Osteocyte (in vitro differentiated cells): ENCODE measurements at regions not wholly inside any gene's neighbourhood (a gene's known extent, or its start where the extent isn't known, plus 50 kb on each side); places are given as distances from the start of the nearest gene placed in this dataset.

ENCODE experiments used
- DNase-seq: peaks from one replicate; pipeline ENCODE4 v3.0.0; 2021; ENCODE audit warnings: mixed read lengths; ENCODE audit not compliant: unreplicated experiment; ENCODE audit errors: extremely low spot score
- H3K27ac Mint-ChIP-seq: one replicate; pipeline ENCODE4 v1.8.0; 2021; ENCODE audit warnings: mild to moderate bottlenecking, mixed read lengths; ENCODE audit not compliant: unreplicated experiment
- H3K27me3 Mint-ChIP-seq: one replicate; pipeline ENCODE4 v1.8.0; 2021; ENCODE audit warnings: mixed read lengths; ENCODE audit not compliant: unreplicated experiment
- H3K36me3 Mint-ChIP-seq: one replicate; pipeline ENCODE4 v1.8.0; 2021; ENCODE audit warnings: mixed read lengths; ENCODE audit not compliant: unreplicated experiment
- H3K4me1 Mint-ChIP-seq: one replicate; pipeline ENCODE4 v1.8.0; 2021; ENCODE audit warnings: mixed read lengths; ENCODE audit not compliant: unreplicated experiment
- H3K4me3 Mint-ChIP-seq: one replicate; pipeline ENCODE4 v1.8.0; 2021; ENCODE audit warnings: mild to moderate bottlenecking, moderate library complexity, mixed read lengths; ENCODE audit not compliant: unreplicated experiment
- H3K9me3 Mint-ChIP-seq: one replicate; pipeline ENCODE4 v1.8.0; 2021; ENCODE audit warnings: mixed read lengths; ENCODE audit not compliant: unreplicated experiment
- CTCF ChIP-seq: fragments of 200-600 bp; sonication (generic); IDR thresholded peaks from 2 replicates; pipeline ENCODE4 v1.5.0; 2021; ENCODE audit warnings: antibody characterized with exemption, mild to moderate bottlenecking, moderate library complexity

GRCh38 chr5:107146901-107147300, 523.8 kb downstream of the EFNA5 start:
- H3K4me1 Mint-ChIP-seq = peaks cover 11% of the 10 kb centered on the region
- H3K36me3 Mint-ChIP-seq = no peaks in the 10 kb centered on the region
- H3K27me3 Mint-ChIP-seq = no peaks in the 10 kb centered on the region
- no peak overlapping the region for H3K4me3 Mint-ChIP-seq
- no peak for DNase-seq
- H3K27ac Mint-ChIP-seq = no peak overlapping the region
- H3K9me3 Mint-ChIP-seq = peaks cover 7% of the 10 kb centered on the region
- no peak for TF ChIP-seq CTCF

- no peak for TF ChIP-seq CTCF
- peaks cover 35% of the 10 kb centered on the region for H3K9me3 Mint-ChIP-seq
- H3K36me3 Mint-ChIP-seq = peaks cover 15% of the 10 kb centered on the region
- no peak overlapping the region for H3K4me3 Mint-ChIP-seq
- no peaks in the 10 kb centered on the region for H3K4me1 Mint-ChIP-seq
- no peak for DNase-seq
- H3K27me3 Mint-ChIP-seq = no peaks in the 10 kb centered on the region
- H3K27ac Mint-ChIP-seq = no peak overlapping the region
Measured at GRCh38 chr5:107135391-107135790, 535.3 kb downstream of the EFNA5 start.

- Mint-ChIP-seq H3K9me3 (peaks cover 30% of the 10 kb centered on the region), H3K4me3 (no peak overlapping the region), H3K27me3 (no peaks in the 10 kb centered on the region), H3K36me3 (peaks cover 13% of the 10 kb centered on the region), H3K4me1 (no peaks in the 10 kb centered on the region), H3K27ac (no peak overlapping the region)
- no peak for DNase-seq
- TF ChIP-seq CTCF = no peak
Measured at GRCh38 chr5:107134931-107135330, 535.8 kb downstream of the EFNA5 start.

- Mint-ChIP-seq H3K27me3 (no peaks in the 10 kb centered on the region), H3K36me3 (peaks cover 9% of the 10 kb centered on the region), H3K4me3 (no peak overlapping the region), H3K4me1 (peaks cover 30% of the 10 kb centered on the region), H3K9me3 (peaks cover 10% of the 10 kb centered on the region), H3K27ac (no peak overlapping the region)
- no peak for DNase-seq
- TF ChIP-seq CTCF = no peak
Measured at GRCh38 chr5:107129051-107129450, 541.7 kb downstream of the EFNA5 start.

GRCh38 chr5:107127878-107128277, 542.9 kb downstream of the EFNA5 start:
- Mint-ChIP-seq H3K27ac (no peak overlapping the region), H3K4me1 (peaks cover 30% of the 10 kb centered on the region)

More at GRCh38 chr5:107127878-107128277, 542.9 kb downstream of the EFNA5 start:
- H3K27me3 Mint-ChIP-seq = no peaks in the 10 kb centered on the region
- no peak for TF ChIP-seq CTCF
- no peak for DNase-seq
- peaks cover 6% of the 10 kb centered on the region for H3K36me3 Mint-ChIP-seq
- no peak overlapping the region for H3K4me3 Mint-ChIP-seq
- peaks cover 7% of the 10 kb centered on the region for H3K9me3 Mint-ChIP-seq
